CD8-positive, alpha-beta memory T cell (primary cell): ENCODE measurements at regions not wholly inside any gene's neighbourhood (a gene's known extent, or its start where the extent isn't known, plus 50 kb on each side); places are given as distances from the start of the nearest gene placed in this dataset.

Experiments
- CTCF ChIA-PET: fragments of 350-600 bp; sonication (Branson Sonifier 250); formaldehyde crosslinking; loops from one replicate; lab custom pipeline; 2021; ENCODE audit warnings: antibody characterized with exemption; lab: Charles Lee
- POLR2A ChIA-PET: fragments of 350-600 bp; sonication (Branson Sonifier 250); formaldehyde crosslinking; loops from one replicate; lab custom pipeline; 2021; ENCODE audit warnings: antibody characterized with exemption; lab: Charles Lee
- DNase-seq, 5 donors: peaks; one replicate each; pipeline versions ENCODE4 v3.0.0 to v3.0.0-alpha.2; 2020 to 2022; ENCODE audit warnings: mixed read lengths in 1 of 5
- H3K27ac ChIP-seq: one replicate; pipeline ENCODE4 v1.7.0; 2013; ENCODE audit warnings: low read depth, mild to moderate bottlenecking, low read length, moderate library complexity
- H3K27me3 ChIP-seq: 2 replicates; pipeline ENCODE4 v1.7.0; 2013; ENCODE audit warnings: low read length, mild to moderate bottlenecking; ENCODE audit not compliant: insufficient read depth, poor library complexity, severe bottlenecking
- H3K36me3 ChIP-seq: 2 replicates; pipeline ENCODE4 v1.7.0; 2013; ENCODE audit warnings: mild to moderate bottlenecking, low read length, moderate library complexity; ENCODE audit not compliant: insufficient read depth
- H3K4me1 ChIP-seq: 2 replicates; pipeline ENCODE4 v1.7.0; 2013; ENCODE audit warnings: mild to moderate bottlenecking, low read length, moderate library complexity; ENCODE audit not compliant: insufficient read depth
- H3K4me3 ChIP-seq: 2 replicates; pipeline ENCODE4 v1.7.0; 2013; ENCODE audit warnings: mild to moderate bottlenecking, low read length
- H3K9me3 ChIP-seq: 2 replicates; pipeline ENCODE4 v1.7.0; 2013; ENCODE audit warnings: mild to moderate bottlenecking, low read length
- H3K27ac Mint-ChIP-seq, 8 donors: one replicate each; pipeline ENCODE4 v1.8.0; 2020 to 2021; ENCODE audit warnings: mixed read lengths in 8 of 8, mild to moderate bottlenecking in 6 of 8, inconsistent platforms in 3 of 8, moderate library complexity in 3 of 8
- H3K27me3 Mint-ChIP-seq, 2 donors: one replicate each; pipeline ENCODE4 v1.8.0; 2020 to 2021; ENCODE audit warnings: mixed read lengths in 2 of 2, mild to moderate bottlenecking in 1 of 2, moderate library complexity in 1 of 2
- H3K36me3 Mint-ChIP-seq, 3 donors: one replicate each; pipeline ENCODE4 v1.8.0; 2020 to 2021; ENCODE audit warnings: mixed read lengths in 3 of 3, inconsistent platforms in 1 of 3, mild to moderate bottlenecking in 1 of 3
- H3K4me1 Mint-ChIP-seq, 3 donors: one replicate each; pipeline ENCODE4 v1.8.0; 2020 to 2021; ENCODE audit warnings: mixed read lengths in 3 of 3, inconsistent platforms in 1 of 3, mild to moderate bottlenecking in 1 of 3
- H3K4me3 Mint-ChIP-seq, 7 donors: one replicate each; pipeline ENCODE4 v1.8.0; 2020 to 2021; ENCODE audit warnings: mixed read lengths in 7 of 7, mild to moderate bottlenecking in 6 of 7, moderate library complexity in 4 of 7, inconsistent platforms in 2 of 7
- H3K9me3 Mint-ChIP-seq, 5 donors: one replicate each; pipeline ENCODE4 v1.8.0; 2020 to 2022; ENCODE audit warnings: mixed read lengths in 5 of 5, mild to moderate bottlenecking in 3 of 5, moderate library complexity in 2 of 5, inconsistent platforms in 1 of 5

DNA sequence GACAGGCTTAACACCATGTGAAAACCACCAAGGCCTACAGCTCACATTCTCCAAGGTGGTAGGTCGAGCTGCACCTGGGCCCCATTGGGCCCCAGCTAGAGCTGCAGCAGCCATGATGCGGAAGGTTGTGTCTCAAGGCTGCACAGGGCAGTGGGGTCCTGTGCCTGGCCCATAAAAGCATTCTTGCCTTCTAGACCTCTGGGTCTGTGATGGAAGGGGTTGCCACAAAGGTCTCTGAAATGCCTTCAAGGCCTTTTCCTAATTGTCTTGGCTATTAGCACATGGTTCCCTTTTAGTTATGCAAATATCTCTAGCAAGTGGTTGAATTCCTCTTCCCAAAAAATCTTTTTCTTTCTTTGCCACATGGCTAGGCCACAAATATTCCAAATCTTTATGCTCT is 52.5 kb upstream of the C11orf58 start:
- POLR2A ChIA-PET: no interaction called here

DNA sequence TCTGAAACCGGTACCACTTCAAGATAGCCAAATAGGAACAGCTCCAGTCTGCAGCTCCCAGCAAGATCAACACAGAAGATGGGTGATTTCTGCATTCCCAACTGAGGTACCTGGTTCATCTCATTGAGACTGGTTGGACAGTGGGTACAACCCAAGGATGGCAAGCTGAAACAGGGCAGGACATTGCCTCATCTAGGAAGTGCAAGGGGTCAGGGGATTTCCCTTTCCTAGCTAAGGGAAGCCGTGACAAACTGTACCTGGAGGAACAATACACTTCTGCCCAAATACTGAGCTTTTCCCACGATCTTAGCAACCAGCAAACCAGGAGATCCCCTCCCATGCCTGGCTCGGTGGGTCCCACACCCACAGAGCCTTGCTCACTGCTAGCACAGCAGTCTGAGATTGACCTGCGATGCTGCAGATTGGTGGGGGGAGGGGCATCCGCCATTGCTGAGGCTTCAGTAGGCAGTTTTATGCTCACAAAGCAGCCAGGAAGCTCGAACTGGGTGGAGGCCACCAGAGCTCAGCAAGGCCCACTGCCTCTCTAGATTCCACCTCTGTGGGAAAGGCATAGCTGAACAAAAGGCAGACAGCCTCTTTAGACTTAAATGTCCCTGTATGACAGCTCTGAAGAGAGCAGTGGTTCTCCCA is 59.9 kb upstream of the C11orf58 start:
- peaks cover 0 to 3% (median 1%) of the 10 kb centered on the region in 3 donors for H3K36me3 Mint-ChIP-seq
- H3K4me1 Mint-ChIP-seq: no peaks in the 10 kb centered on the region
- H3K9me3 ChIP-seq: no peaks in the 10 kb centered on the region
- H3K4me3 Mint-ChIP-seq: no peak overlapping the region
- no peaks in the 10 kb centered on the region for H3K36me3 ChIP-seq
- H3K4me1 ChIP-seq: no peaks in the 10 kb centered on the region
- H3K27me3 Mint-ChIP-seq: peaks cover 9 to 21% of the 10 kb centered on the region in 2 donors
- H3K4me3 ChIP-seq: no peak overlapping the region
- peaks cover 8 to 17% (median 13%) of the 10 kb centered on the region in 5 donors for H3K9me3 Mint-ChIP-seq
- no peak overlapping the region for H3K27ac Mint-ChIP-seq
- ChIA-PET POLR2A (no interaction called here), CTCF (no interaction called here)
- H3K27me3 ChIP-seq: no peaks in the 10 kb centered on the region
- DNase-seq: no peak
- no peak overlapping the region for H3K27ac ChIP-seq

More for the DNA sequence above, 52.5 kb upstream of the C11orf58 start:
- H3K9me3 ChIP-seq: no peaks in the 10 kb centered on the region
- no peaks in the 10 kb centered on the region for H3K36me3 ChIP-seq
- H3K27ac Mint-ChIP-seq: no peak overlapping the region
- peaks cover 3 to 14% (median 4%) of the 10 kb centered on the region in 5 donors for H3K9me3 Mint-ChIP-seq
- H3K36me3 Mint-ChIP-seq: peaks cover 0 to 3% (median 0%) of the 10 kb centered on the region in 3 donors
- CTCF ChIA-PET: no interaction called here
- H3K4me1 ChIP-seq: no peaks in the 10 kb centered on the region
- H3K27ac ChIP-seq: no peak overlapping the region
- peaks cover 7 to 15% of the 10 kb centered on the region in 2 donors for H3K27me3 Mint-ChIP-seq
- DNase-seq: no peak
- no peak overlapping the region for H3K4me3 ChIP-seq
- H3K4me1 Mint-ChIP-seq: no peaks in the 10 kb centered on the region
- no peaks in the 10 kb centered on the region for H3K27me3 ChIP-seq
- H3K4me3 Mint-ChIP-seq: no peak overlapping the region

GRCh38 chr11:16669799-16670415 is 68.5 kb upstream of the C11orf58 start:
- peaks cover 2 to 20% of the 10 kb centered on the region in 2 donors for H3K27me3 Mint-ChIP-seq

DNA sequence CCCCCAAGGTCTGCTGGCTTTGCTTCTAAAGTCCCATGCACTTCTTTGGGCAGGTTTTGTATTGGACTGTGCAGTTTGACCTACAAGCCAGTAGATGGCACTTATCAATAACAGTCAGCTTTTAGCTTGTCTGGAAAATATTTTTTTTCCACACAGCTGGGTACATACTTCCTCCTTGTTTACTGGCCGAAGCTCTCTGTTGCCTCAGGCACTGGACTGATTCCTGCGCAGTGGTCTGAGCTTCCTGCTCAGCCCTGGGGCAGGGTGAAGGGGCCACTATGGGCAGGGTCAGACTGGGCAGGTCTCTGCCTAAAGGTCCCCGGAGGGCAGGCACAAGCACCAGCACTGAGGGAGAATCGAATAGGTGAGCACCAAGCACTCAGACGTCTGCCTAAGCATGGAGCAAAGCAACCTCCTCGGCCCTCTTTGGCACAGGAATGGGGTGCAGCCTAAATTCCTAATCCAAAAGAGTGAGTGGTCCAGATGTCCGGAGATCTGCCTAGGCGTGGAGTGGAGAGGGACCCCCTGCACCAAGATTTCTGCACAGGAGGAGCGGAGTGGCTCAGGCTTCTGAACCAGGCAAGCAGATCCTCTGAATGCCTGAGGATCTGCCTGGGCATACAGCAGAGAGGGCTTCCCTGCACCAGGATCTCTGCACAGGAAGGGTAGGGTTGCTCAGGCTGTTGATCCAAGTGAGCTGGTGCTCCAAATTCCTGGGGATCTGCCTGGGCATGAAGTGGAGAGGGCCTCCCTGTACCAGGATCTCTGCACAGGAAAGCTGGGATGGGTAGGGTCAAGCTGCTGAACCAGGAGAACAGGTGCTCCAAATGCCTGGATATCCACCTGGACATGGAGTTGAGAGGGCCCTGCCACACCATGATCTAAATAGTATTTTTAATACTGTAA is 105.9 kb upstream of the C11orf58 start:
- POLR2A ChIA-PET: no interaction called here
- Mint-ChIP-seq H3K9me3 (peaks cover 17 to 33% (median 23%) of the 10 kb centered on the region in 5 donors), H3K27ac (no peak overlapping the region), H3K36me3 (no peaks in the 10 kb centered on the region), H3K4me1 (no peaks in the 10 kb centered on the region), H3K4me3 (no peak overlapping the region), H3K27me3 (peaks cover 11 to 19% of the 10 kb centered on the region in 2 donors)
- no peaks in the 10 kb centered on the region for H3K9me3 ChIP-seq
- no peaks in the 10 kb centered on the region for H3K36me3 ChIP-seq
- no peaks in the 10 kb centered on the region for H3K27me3 ChIP-seq
- H3K27ac ChIP-seq: no peak overlapping the region
- no peaks in the 10 kb centered on the region for H3K4me1 ChIP-seq
- no peak overlapping the region for H3K4me3 ChIP-seq
- CTCF ChIA-PET: no interaction called here
- no peak for DNase-seq

More at GRCh38 chr11:16669799-16670415, 68.5 kb upstream of the C11orf58 start:
- H3K36me3 ChIP-seq: no peaks in the 10 kb centered on the region
- H3K9me3 ChIP-seq: no peaks in the 10 kb centered on the region
- no peak for DNase-seq
- Mint-ChIP-seq H3K4me1 (no peaks in the 10 kb centered on the region), H3K27ac (no peak overlapping the region), H3K36me3 (peaks cover 0 to 11% (median 0%) of the 10 kb centered on the region in 3 donors), H3K4me3 (no peak overlapping the region), H3K9me3 (peaks cover 7 to 17% (median 11%) of the 10 kb centered on the region in 5 donors)
- H3K27ac ChIP-seq: no peak overlapping the region
- ChIA-PET CTCF (no interaction called here), POLR2A (no interaction called here)
- H3K27me3 ChIP-seq: no peaks in the 10 kb centered on the region
- no peak overlapping the region for H3K4me3 ChIP-seq
- H3K4me1 ChIP-seq: no peaks in the 10 kb centered on the region

DNA sequence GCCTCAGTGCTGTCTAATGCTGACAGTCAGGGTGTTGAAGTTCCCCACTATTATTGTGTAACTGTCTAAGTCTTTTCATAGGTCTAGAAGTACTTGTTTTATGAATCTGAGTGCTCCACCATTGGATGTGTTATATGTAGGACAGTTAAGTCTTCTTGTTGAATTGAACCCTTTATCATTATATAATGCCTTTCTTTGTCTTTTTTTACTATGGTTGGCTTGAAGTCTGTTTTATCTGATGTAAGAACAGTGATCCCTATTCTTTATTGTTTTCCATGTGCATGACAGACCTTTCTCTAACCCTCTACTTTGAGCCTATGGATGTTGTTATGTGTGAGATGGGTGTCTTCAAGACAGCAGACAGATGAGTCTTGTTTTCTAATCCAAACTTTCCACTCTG is 107.8 kb upstream of the C11orf58 start:
- Mint-ChIP-seq H3K27me3 (peaks cover 17 to 26% of the 10 kb centered on the region in 2 donors), H3K4me3 (no peak overlapping the region)

GRCh38 chr11:16618431-16618830 is 120.0 kb upstream of the C11orf58 start:
- Histone ChIP-seq H3K4me1 (peaks cover 8% of the 10 kb centered on the region), H3K36me3 (no peaks in the 10 kb centered on the region), H3K9me3 (no peaks in the 10 kb centered on the region), H3K27me3 (peaks cover 7% of the 10 kb centered on the region), H3K4me3 (no peak overlapping the region), H3K27ac (no peak overlapping the region)
- Mint-ChIP-seq H3K9me3 (peaks cover 0 to 9% (median 2%) of the 10 kb centered on the region in 5 donors), H3K4me1 (peaks cover 9 to 12% (median 12%) of the 10 kb centered on the region in 3 donors), H3K27me3 (peaks cover 19 to 44% of the 10 kb centered on the region in 2 donors), H3K27ac (no peak overlapping the region), H3K36me3 (no peaks in the 10 kb centered on the region), H3K4me3 (no peak overlapping the region)
- ChIA-PET CTCF (no interaction called here), POLR2A (no interaction called here)
- DNase-seq: no peak

More for the DNA sequence above, 107.8 kb upstream of the C11orf58 start:
- Mint-ChIP-seq H3K27ac (no peak overlapping the region), H3K9me3 (peaks cover 10 to 30% (median 18%) of the 10 kb centered on the region in 5 donors), H3K36me3 (no peaks in the 10 kb centered on the region), H3K4me1 (no peaks in the 10 kb centered on the region)
- ChIA-PET POLR2A (no interaction called here), CTCF (no interaction called here)
- H3K9me3 ChIP-seq: no peaks in the 10 kb centered on the region
- no peaks in the 10 kb centered on the region for H3K4me1 ChIP-seq
- H3K27me3 ChIP-seq: no peaks in the 10 kb centered on the region
- DNase-seq: no peak
- H3K4me3 ChIP-seq: no peak overlapping the region
- no peak overlapping the region for H3K27ac ChIP-seq
- H3K36me3 ChIP-seq: no peaks in the 10 kb centered on the region

DNA sequence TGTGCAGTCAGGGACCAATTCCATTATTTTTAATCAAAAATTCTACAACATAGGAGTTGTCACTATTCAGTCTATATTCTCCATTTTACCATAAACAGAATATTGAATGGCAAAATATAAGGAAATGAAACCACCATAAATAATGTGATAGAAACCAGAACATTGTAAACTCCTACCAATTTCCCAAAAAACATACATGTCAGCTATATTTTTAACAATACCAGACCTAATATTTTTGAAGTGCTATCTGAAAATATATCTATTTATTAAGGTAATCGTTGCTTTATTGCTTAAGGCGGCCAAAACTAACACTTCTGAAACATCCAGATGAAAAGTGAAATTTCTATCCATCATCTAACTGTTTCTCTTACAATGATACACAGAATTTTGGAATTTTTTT is 123.0 kb upstream of the C11orf58 start:
- POLR2A ChIA-PET: no interaction called here
- no peak for DNase-seq
- no peak overlapping the region for H3K4me3 ChIP-seq
- CTCF ChIA-PET: interaction anchor here (2.6 kb wide), 1 partner anchor 10 kb away, joined by 9 read pairs; no protein-coding TSS in a partner anchor
- Mint-ChIP-seq H3K4me1 (peaks cover 23 to 34% (median 32%) of the 10 kb centered on the region in 3 donors), H3K27ac (no peak overlapping the region), H3K36me3 (no peaks in the 10 kb centered on the region), H3K4me3 (no peak overlapping the region), H3K9me3 (peaks cover 0 to 12% (median 6%) of the 10 kb centered on the region in 5 donors), H3K27me3 (peaks cover 39 to 54% of the 10 kb centered on the region in 2 donors)
- no peak overlapping the region for H3K27ac ChIP-seq
- H3K9me3 ChIP-seq: no peaks in the 10 kb centered on the region
- peaks cover 21% of the 10 kb centered on the region for H3K27me3 ChIP-seq
- H3K36me3 ChIP-seq: no peaks in the 10 kb centered on the region
- peaks cover 18% of the 10 kb centered on the region for H3K4me1 ChIP-seq
